Ishikawa (cell line): ENCODE measurements at regions not wholly inside any gene's neighbourhood (a gene's known extent, or its start where the extent isn't known, plus 50 kb on each side); places are given as distances from the start of the nearest gene placed in this dataset.

Experiments used
- EGR1 ChIP-seq: IDR thresholded peaks from 2 replicates; pipeline ENCODE4 v1.6.1; 2012
- TCF12 ChIP-seq: IDR thresholded peaks from 2 replicates; pipeline ENCODE4 v1.6.1; 2012; ENCODE audit warnings: low read depth

- TF ChIP-seq TCF12, result no peak
- no peak for TF ChIP-seq EGR1
These were observed 82.6 kb downstream of the C18orf54 start for GRCh38 chr18:54440292-54440691.
